Adrenal gland (tissue), 5 donors: ENCODE measurements at regions not wholly inside any gene's neighbourhood (a gene's known extent, or its start where the extent isn't known, plus 50 kb on each side); places are given as distances from the start of the nearest gene placed in this dataset.

Experiments
- POLR2A ChIP-seq, 2 donors: fragments of 450-650 bp; IDR thresholded peaks; one replicate each; pipeline ENCODE4 v1.6.1; 2017; ENCODE audit warnings: antibody characterized with exemption in 2 of 2, mild to moderate bottlenecking in 2 of 2, moderate library complexity in 1 of 2
- TF ChIP-seq, protein P1 (sequence below), 6 experiments: fragments of 450-650 bp in 4 of 6; fragments of 200-600 bp in 2 of 6; sonication (generic) in 1 of 6; IDR thresholded peaks; 1 replicate in 5 of 6; 2 replicates in 1 of 6; pipeline versions ENCODE4 v1.5.1 to v1.8.0; 2016 to 2021; ENCODE audit warnings: antibody characterized with exemption in 6 of 6, mild to moderate bottlenecking in 2 of 6, moderate library complexity in 1 of 6
- donor health status: DM: no; HTN: no; CAD: no.

DNA sequence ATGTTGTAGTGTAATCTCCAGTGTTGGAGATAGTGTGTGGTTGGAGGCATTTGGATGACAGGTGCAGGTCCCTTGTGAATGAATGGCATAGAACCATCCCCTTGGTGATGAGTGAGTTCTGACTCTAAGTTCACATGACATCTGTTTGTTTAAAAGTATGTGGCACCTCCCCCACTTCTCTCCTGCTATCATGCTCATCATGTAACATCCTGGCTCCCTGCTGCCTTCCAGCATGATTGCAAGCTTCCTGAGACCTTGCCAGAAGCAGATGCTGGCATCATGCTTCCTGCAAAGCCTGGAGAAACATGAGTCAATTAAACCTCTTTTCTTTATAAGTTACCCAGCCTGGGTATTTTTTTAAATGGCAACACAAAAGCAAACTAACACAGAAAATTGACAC is 499.0 kb upstream of the SEMA3D start:
- TF ChIP-seq, protein P1, sequence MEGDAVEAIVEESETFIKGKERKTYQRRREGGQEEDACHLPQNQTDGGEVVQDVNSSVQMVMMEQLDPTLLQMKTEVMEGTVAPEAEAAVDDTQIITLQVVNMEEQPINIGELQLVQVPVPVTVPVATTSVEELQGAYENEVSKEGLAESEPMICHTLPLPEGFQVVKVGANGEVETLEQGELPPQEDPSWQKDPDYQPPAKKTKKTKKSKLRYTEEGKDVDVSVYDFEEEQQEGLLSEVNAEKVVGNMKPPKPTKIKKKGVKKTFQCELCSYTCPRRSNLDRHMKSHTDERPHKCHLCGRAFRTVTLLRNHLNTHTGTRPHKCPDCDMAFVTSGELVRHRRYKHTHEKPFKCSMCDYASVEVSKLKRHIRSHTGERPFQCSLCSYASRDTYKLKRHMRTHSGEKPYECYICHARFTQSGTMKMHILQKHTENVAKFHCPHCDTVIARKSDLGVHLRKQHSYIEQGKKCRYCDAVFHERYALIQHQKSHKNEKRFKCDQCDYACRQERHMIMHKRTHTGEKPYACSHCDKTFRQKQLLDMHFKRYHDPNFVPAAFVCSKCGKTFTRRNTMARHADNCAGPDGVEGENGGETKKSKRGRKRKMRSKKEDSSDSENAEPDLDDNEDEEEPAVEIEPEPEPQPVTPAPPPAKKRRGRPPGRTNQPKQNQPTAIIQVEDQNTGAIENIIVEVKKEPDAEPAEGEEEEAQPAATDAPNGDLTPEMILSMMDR (IDR thresholded peaks at IDR 0.05) = no peak
- TF ChIP-seq POLR2A (IDR thresholded peaks at IDR 0.05) = no peak
